GM23338 (cell line): ENCODE measurements at regions not wholly inside any gene's neighbourhood (a gene's known extent, or its start where the extent isn't known, plus 50 kb on each side); places are given as distances from the start of the nearest gene placed in this dataset.

ENCODE experiments used
- ATAC-seq: fragments of 200-7000 bp; cut with Tn5 transposase; 3 replicates; pipeline ENCODE4 v1.9.1; 2020
- DNase-seq: peaks from one replicate; pipeline ENCODE4 v3.0.0-alpha.2; 2015; ENCODE audit warnings: low spot score
- H2AFZ ChIP-seq: fragments of 200-600 bp; sonication (generic); 2 replicates; pipeline ENCODE4 v1.8.0; 2016; ENCODE audit warnings: antibody characterized with exemption, mild to moderate bottlenecking, moderate library complexity
- H3F3A ChIP-seq: fragments of 200-600 bp; sonication (generic); replicated peaks from 2 replicates; pipeline ENCODE4 v1.8.0; 2017; ENCODE audit warnings: antibody characterized with exemption, mixed run types, low read depth
- H3K27ac ChIP-seq: fragments of 200-600 bp; sonication (generic); 2 replicates; pipeline ENCODE4 v1.6.1; 2016; ENCODE audit warnings: low read depth
- H3K27me3 ChIP-seq: fragments of 200-600 bp; sonication (generic); 2 replicates; pipeline ENCODE4 v1.8.0; 2016; ENCODE audit warnings: mild to moderate bottlenecking, mixed run types, moderate library complexity; ENCODE audit not compliant: insufficient read depth
- H3K36me3 ChIP-seq: fragments of 200-600 bp; sonication (generic); 2 replicates; pipeline ENCODE4 v1.8.0; 2016; ENCODE audit warnings: mild to moderate bottlenecking; ENCODE audit not compliant: insufficient read depth
- H3K4me1 ChIP-seq: fragments of 200-600 bp; sonication (generic); 2 replicates; pipeline ENCODE4 v1.8.0; 2016; ENCODE audit warnings: mild to moderate bottlenecking, moderate library complexity; ENCODE audit not compliant: insufficient read depth
- H3K4me2 ChIP-seq: fragments of 200-600 bp; sonication (generic); 2 replicates; pipeline ENCODE4 v1.7.1; 2017; ENCODE audit warnings: mixed run types
- H3K4me3 ChIP-seq: fragments of 200-600 bp; sonication (generic); 2 replicates; pipeline ENCODE4 v1.6.1; 2016; ENCODE audit warnings: mixed run types
- H3K79me2 ChIP-seq: fragments of 200-600 bp; sonication (generic); replicated peaks from 2 replicates; pipeline ENCODE4 v1.8.0; 2017; ENCODE audit warnings: mild to moderate bottlenecking; ENCODE audit not compliant: insufficient read depth
- H3K9me2 ChIP-seq: fragments of 200-600 bp; sonication (generic); 2 replicates; pipeline ENCODE4 v1.8.0; 2017; ENCODE audit not compliant: insufficient read depth
- H4K20me1 ChIP-seq: fragments of 200-600 bp; sonication (generic); replicated peaks from 2 replicates; pipeline ENCODE4 v1.8.0; 2017; ENCODE audit warnings: mild to moderate bottlenecking; ENCODE audit not compliant: insufficient read depth
- H3K27ac Mint-ChIP-seq: 2 replicates; pipeline ENCODE4 v1.8.0; 2020; ENCODE audit warnings: inconsistent platforms, mild to moderate bottlenecking, moderate library complexity, mixed read lengths
- H3K27me3 Mint-ChIP-seq: 3 replicates; pipeline ENCODE4 v1.8.0; 2022; ENCODE audit warnings: low read depth, mild to moderate bottlenecking, moderate library complexity, mixed read lengths, inconsistent platforms; ENCODE audit not compliant: insufficient read depth, poor library complexity
- H3K36me3 Mint-ChIP-seq: 3 replicates; pipeline ENCODE4 v1.8.0; 2021; ENCODE audit warnings: low read depth, mild to moderate bottlenecking, inconsistent platforms, moderate library complexity, mixed read lengths
- H3K4me1 Mint-ChIP-seq: 3 replicates; pipeline ENCODE4 v1.8.0; 2020; ENCODE audit warnings: mild to moderate bottlenecking, inconsistent platforms, mixed read lengths
- H3K4me3 Mint-ChIP-seq: 3 replicates; pipeline ENCODE4 v1.8.0; 2021; ENCODE audit warnings: moderate library complexity, mild to moderate bottlenecking, inconsistent platforms, mixed read lengths
- H3K9me3 Mint-ChIP-seq: 3 replicates; pipeline ENCODE4 v1.8.0; 2020; ENCODE audit warnings: moderate library complexity, mild to moderate bottlenecking, inconsistent platforms, mixed read lengths
- ETS1 ChIP-seq: IDR thresholded peaks from 2 replicates; pipeline ENCODE4 v1.6.1; 2016; ENCODE audit warnings: antibody characterized with exemption
- EZH2phosphoT487 ChIP-seq: fragments of 200-600 bp; sonication (generic); IDR thresholded peaks from one replicate; pipeline ENCODE4 v1.8.1; 2018; ENCODE audit warnings: antibody characterized with exemption; ENCODE audit not compliant: unreplicated experiment
- JUNB ChIP-seq: IDR thresholded peaks from one replicate; pipeline ENCODE4 v1.6.1; 2016; ENCODE audit warnings: antibody characterized with exemption; ENCODE audit not compliant: unreplicated experiment
- NANOG ChIP-seq: IDR thresholded peaks from 2 replicates; pipeline ENCODE4 v1.6.1; 2016; ENCODE audit warnings: antibody characterized with exemption, borderline replicate concordance
- POLR2AphosphoS5 ChIP-seq: IDR thresholded peaks from 2 replicates; pipeline ENCODE4 v1.6.1; 2016; ENCODE audit warnings: antibody characterized with exemption, low read depth
- ZNF331 ChIP-seq: fragments of 250-450 bp; sonication (Bioruptor Pico); IDR thresholded peaks from 2 replicates; pipeline ENCODE4 v1.5.0; 2020; ENCODE audit warnings: low read depth, mild to moderate bottlenecking, moderate library complexity
- ZNF462 ChIP-seq: fragments of 250-450 bp; sonication (Bioruptor Pico); IDR thresholded peaks from 2 replicates; pipeline ENCODE4 v1.5.0; 2020; ENCODE audit warnings: mild to moderate bottlenecking, moderate library complexity

DNA sequence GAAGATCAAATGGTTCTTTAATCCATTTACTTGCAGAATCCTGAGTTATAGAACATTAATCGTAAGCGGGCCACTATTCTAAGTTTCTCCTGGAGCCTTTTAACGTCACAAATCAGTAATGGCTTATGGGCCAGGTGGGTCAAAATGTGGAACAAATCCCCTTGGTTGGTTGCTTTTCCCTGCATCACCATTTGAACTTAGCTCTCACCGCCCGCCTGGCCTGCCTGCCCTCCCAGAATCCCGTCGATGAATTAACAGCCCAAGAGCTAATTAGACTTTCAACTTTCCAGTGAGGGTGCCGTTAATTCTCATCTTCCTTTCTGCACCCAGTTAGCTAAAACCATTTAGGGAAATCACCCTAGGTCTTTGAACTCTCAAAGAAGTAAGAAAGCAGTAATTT, 205.5 kb downstream of the RNF152 start:
- Mint-ChIP-seq H3K27me3 (no peaks in the 10 kb centered on the region), H3K36me3 (no peaks in the 10 kb centered on the region), H3K27ac (no peak overlapping the region), H3K9me3 (no peaks in the 10 kb centered on the region), H3K4me1 (peaks cover 7% of the 10 kb centered on the region), H3K4me3 (no peak overlapping the region)
- Histone ChIP-seq H3K4me2 (no peak overlapping the region), H3K4me3 (no peak overlapping the region), H3K9me2 (peaks cover 10% of the 10 kb centered on the region), H3K27ac (no peak overlapping the region), H4K20me1 (no peaks in the 10 kb centered on the region), H3F3A (no peaks in the 10 kb centered on the region), H2AFZ (no peak overlapping the region), H3K79me2 (no peaks in the 10 kb centered on the region), H3K36me3 (no peaks in the 10 kb centered on the region), H3K4me1 (peaks cover 14% of the 10 kb centered on the region), H3K27me3 (no peaks in the 10 kb centered on the region)
- no peak for TF ChIP-seq POLR2AphosphoS5
- no peak for TF ChIP-seq ZNF462 (CRISPR knock-in tag)
- TF ChIP-seq EZH2phosphoT487: no peak
- TF ChIP-seq JUNB: no peak
- TF ChIP-seq NANOG: no peak
- TF ChIP-seq ETS1: no peak
- TF ChIP-seq ZNF331 (CRISPR knock-in tag): no peak
- DNase-seq (no peak), ATAC-seq (no peak)
